NT2/D1 (cell line): ENCODE measurements at regions not wholly inside any gene's neighbourhood (a gene's known extent, or its start where the extent isn't known, plus 50 kb on each side); places are given as distances from the start of the nearest gene placed in this dataset.

ENCODE experiments used
- DNase-seq: peaks from one replicate; pipeline ENCODE4 v3.0.0-alpha.2; 2011; ENCODE audit warnings: low read depth, low spot score
- H3K27me3 ChIP-seq: 2 replicates; pipeline ENCODE4 v1.6.0; 2011; ENCODE audit warnings: mild to moderate bottlenecking; ENCODE audit not compliant: insufficient read length, insufficient read depth
- H3K36me3 ChIP-seq: 2 replicates; pipeline ENCODE4 v1.6.1; 2011; ENCODE audit warnings: mild to moderate bottlenecking, low read length, mixed read lengths; ENCODE audit not compliant: insufficient read depth, insufficient read length
- H3K4me1 ChIP-seq: 2 replicates; pipeline ENCODE4 v1.5.1; 2011; ENCODE audit not compliant: insufficient read depth, insufficient read length
- H3K4me3 ChIP-seq: 2 replicates; pipeline ENCODE4 v1.5.1; 2011; ENCODE audit warnings: low read depth; ENCODE audit not compliant: insufficient read length
- H3K9ac ChIP-seq: 2 replicates; pipeline ENCODE4 v1.6.0; 2011; ENCODE audit warnings: low read depth; ENCODE audit not compliant: insufficient read length
- H3K9me3 ChIP-seq: 2 replicates; pipeline ENCODE4 v1.5.1; 2011; ENCODE audit warnings: mild to moderate bottlenecking, low read length; ENCODE audit not compliant: insufficient read depth
- SUZ12 ChIP-seq: IDR thresholded peaks from 2 replicates; pipeline ENCODE4 v1.6.1; 2011; ENCODE audit not compliant: insufficient read length, insufficient read depth; ENCODE audit errors: extremely low read depth
- YY1 ChIP-seq: IDR thresholded peaks from 2 replicates; pipeline ENCODE4 v1.6.1; 2011; ENCODE audit not compliant: insufficient read length, insufficient read depth
- ZNF274 ChIP-seq: IDR thresholded peaks from 2 replicates; pipeline ENCODE4 v1.6.1; 2011; ENCODE audit warnings: mild to moderate bottlenecking, low read depth, low read length

DNA sequence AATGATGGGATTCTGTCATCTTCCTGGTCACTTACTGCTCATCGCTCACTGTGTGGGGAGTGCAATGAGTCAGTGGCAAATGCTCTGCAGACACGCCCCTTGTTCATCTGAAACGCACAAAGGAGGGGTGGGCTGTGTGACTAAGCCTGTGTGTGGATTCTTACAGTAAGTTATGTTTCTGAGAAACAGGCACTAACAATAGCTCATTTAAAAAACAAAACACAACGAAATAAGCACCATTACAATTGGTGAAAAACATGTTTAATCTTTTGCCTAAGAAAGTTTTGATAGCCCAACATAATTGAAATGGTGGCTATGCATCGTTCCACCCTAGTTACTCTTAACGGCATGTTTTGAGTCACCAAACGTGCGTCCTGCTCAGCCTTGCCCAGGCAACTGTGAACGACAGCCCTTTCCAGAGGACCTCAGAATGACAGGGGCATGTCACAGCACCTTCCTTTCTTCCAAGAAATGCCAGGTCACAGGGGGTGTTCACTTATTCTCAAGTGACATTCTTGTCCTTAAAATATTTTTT, 118.4 kb upstream of the SGK1 start:
- Histone ChIP-seq H3K4me1 (peaks cover 2% of the 10 kb centered on the region), H3K4me3 (no peak overlapping the region)
- no peak for DNase-seq

GRCh38 chr6:134435814-134436280, 117.9 kb upstream of the SGK1 start:
- Histone ChIP-seq H3K27me3 (no peaks in the 10 kb centered on the region), H3K4me3 (no peak overlapping the region), H3K4me1 (peaks cover 2% of the 10 kb centered on the region), H3K9me3 (no peaks in the 10 kb centered on the region), H3K36me3 (no peaks in the 10 kb centered on the region), H3K9ac (no peak overlapping the region)
- no peak for DNase-seq
- TF ChIP-seq SUZ12 (no peak), ZNF274 (no peak), YY1 (no peak)

More for the DNA sequence above, 118.4 kb upstream of the SGK1 start:
- TF ChIP-seq ZNF274 (no peak), YY1 (no peak), SUZ12 (no peak)
- no peak overlapping the region for H3K9ac ChIP-seq
- H3K27me3 ChIP-seq = no peaks in the 10 kb centered on the region
- H3K36me3 ChIP-seq = no peaks in the 10 kb centered on the region
- H3K9me3 ChIP-seq = no peaks in the 10 kb centered on the region

GRCh38 chr6:134434019-134434942, 116.4 kb upstream of the SGK1 start:
- Histone ChIP-seq H3K27me3 (no peaks in the 10 kb centered on the region), H3K4me3 (no peak overlapping the region), H3K4me1 (peaks cover 3% of the 10 kb centered on the region), H3K36me3 (no peaks in the 10 kb centered on the region), H3K9ac (no peak overlapping the region), H3K9me3 (no peaks in the 10 kb centered on the region)
- TF ChIP-seq YY1 = no peak
- TF ChIP-seq ZNF274 = no peak
- TF ChIP-seq SUZ12 = no peak
- no peak for DNase-seq

GRCh38 chr6:134432036-134432435, 114.1 kb upstream of the SGK1 start:
- Histone ChIP-seq H3K9ac (no peak overlapping the region), H3K36me3 (no peaks in the 10 kb centered on the region), H3K4me3 (no peak overlapping the region), H3K27me3 (no peaks in the 10 kb centered on the region), H3K9me3 (no peaks in the 10 kb centered on the region), H3K4me1 (peaks cover 3% of the 10 kb centered on the region)
- TF ChIP-seq ZNF274 (no peak), YY1 (no peak), SUZ12 (no peak)
- DNase-seq = no peak

DNA sequence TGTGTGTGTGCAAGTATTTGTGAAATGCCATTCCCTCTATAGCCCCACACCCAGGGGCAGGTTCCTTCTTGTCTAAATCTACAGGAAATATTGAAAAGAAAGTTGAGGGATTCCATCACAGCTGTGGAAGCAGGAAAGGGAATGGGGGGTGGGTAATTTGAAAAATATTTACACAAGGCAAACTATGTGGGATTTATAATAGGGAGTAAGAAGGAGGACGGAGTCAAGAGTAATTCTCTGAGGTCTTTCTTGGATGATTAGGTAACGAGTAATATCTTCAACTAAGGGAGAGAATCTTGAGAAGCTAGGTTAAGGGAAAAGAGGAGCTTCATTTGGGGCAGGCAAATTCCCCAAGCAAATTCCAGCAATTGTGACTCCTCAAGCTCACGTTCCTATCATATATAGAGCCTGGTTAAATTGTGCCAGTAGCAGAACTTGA, 113.5 kb upstream of the SGK1 start:
- H3K27me3 ChIP-seq = no peaks in the 10 kb centered on the region
- no peaks in the 10 kb centered on the region for H3K9me3 ChIP-seq
- no peak for DNase-seq
- TF ChIP-seq YY1 (no peak), ZNF274 (no peak), SUZ12 (no peak)
- H3K4me3 ChIP-seq = no peak overlapping the region
- no peaks in the 10 kb centered on the region for H3K36me3 ChIP-seq
- peaks cover 2% of the 10 kb centered on the region for H3K4me1 ChIP-seq
- H3K9ac ChIP-seq = no peak overlapping the region

GRCh38 chr6:134429861-134430380, 112.0 kb upstream of the SGK1 start:
- no peak for TF ChIP-seq ZNF274
- TF ChIP-seq YY1 = no peak
- no peak for TF ChIP-seq SUZ12
- Histone ChIP-seq H3K9me3 (no peaks in the 10 kb centered on the region), H3K9ac (no peak overlapping the region), H3K4me1 (peaks cover 2% of the 10 kb centered on the region), H3K36me3 (no peaks in the 10 kb centered on the region), H3K4me3 (no peak overlapping the region), H3K27me3 (no peaks in the 10 kb centered on the region)
- DNase-seq = no peak

- H3K9me3 ChIP-seq = no peaks in the 10 kb centered on the region
- H3K4me1 ChIP-seq = peaks cover 2% of the 10 kb centered on the region
- H3K9ac ChIP-seq = no peak overlapping the region
- H3K36me3 ChIP-seq = no peaks in the 10 kb centered on the region
- TF ChIP-seq SUZ12 = no peak
- no peak for TF ChIP-seq ZNF274
- no peak for TF ChIP-seq YY1
- DNase-seq = no peak
- no peaks in the 10 kb centered on the region for H3K27me3 ChIP-seq
- H3K4me3 ChIP-seq = no peak overlapping the region
Measured at GRCh38 chr6:134427721-134428120, 109.8 kb upstream of the SGK1 start.
